Transverse colon (tissue), 3 donors: ENCODE measurements at regions not wholly inside any gene's neighbourhood (a gene's known extent, or its start where the extent isn't known, plus 50 kb on each side); places are given as distances from the start of the nearest gene placed in this dataset.

Experiments
- POLR2A ChIP-seq: fragments of 450-650 bp; IDR thresholded peaks from one replicate; pipeline ENCODE4 v1.6.1; 2016; ENCODE audit warnings: antibody characterized with exemption, mild to moderate bottlenecking, moderate library complexity
- TF ChIP-seq, protein P1 (sequence below), 5 experiments: fragments of 200-600 bp in 3 of 5; fragments of 450-650 bp in 2 of 5; sonication (generic) in 3 of 5; IDR thresholded peaks; 1 replicate in 2 of 5; 2 replicates in 3 of 5; pipeline ENCODE4 v1.5.1; 2016 to 2017; ENCODE audit warnings: antibody characterized with exemption in 5 of 5, inconsistent platforms in 3 of 5, mild to moderate bottlenecking in 2 of 5, moderate library complexity in 1 of 5

- no peak for TF ChIP-seq POLR2A
- TF ChIP-seq, protein P1, sequence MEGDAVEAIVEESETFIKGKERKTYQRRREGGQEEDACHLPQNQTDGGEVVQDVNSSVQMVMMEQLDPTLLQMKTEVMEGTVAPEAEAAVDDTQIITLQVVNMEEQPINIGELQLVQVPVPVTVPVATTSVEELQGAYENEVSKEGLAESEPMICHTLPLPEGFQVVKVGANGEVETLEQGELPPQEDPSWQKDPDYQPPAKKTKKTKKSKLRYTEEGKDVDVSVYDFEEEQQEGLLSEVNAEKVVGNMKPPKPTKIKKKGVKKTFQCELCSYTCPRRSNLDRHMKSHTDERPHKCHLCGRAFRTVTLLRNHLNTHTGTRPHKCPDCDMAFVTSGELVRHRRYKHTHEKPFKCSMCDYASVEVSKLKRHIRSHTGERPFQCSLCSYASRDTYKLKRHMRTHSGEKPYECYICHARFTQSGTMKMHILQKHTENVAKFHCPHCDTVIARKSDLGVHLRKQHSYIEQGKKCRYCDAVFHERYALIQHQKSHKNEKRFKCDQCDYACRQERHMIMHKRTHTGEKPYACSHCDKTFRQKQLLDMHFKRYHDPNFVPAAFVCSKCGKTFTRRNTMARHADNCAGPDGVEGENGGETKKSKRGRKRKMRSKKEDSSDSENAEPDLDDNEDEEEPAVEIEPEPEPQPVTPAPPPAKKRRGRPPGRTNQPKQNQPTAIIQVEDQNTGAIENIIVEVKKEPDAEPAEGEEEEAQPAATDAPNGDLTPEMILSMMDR (IDR thresholded peaks at IDR 0.05), result no peak
These were observed 85.2 kb upstream of the SMIM23 start for GRCh38 chr5:171700318-171700912.
